ENCODE measurements at regions not wholly inside any gene's neighbourhood (a gene's known extent, or its start where the extent isn't known, plus 50 kb on each side); places are given as distances from the start of the nearest gene placed in this dataset.

- TF ChIP-seq MXI1 (IDR thresholded peaks at IDR 0.05; ENCODE audit: borderline replicate concordance, low read depth, low read length) (no peak), CTCF (conservative IDR thresholded peaks at IDR 0.05; ENCODE audit: low read depth, low read length) (no peak), SMC3 (IDR thresholded peaks at IDR 0.05; ENCODE audit: low read depth, low read length) (no peak)
These were observed 1110.0 kb upstream of the EEF2KMT start for GRCh38 chr16:6207580-6207979.
